ENCODE measurements at regions not wholly inside any gene's neighbourhood (a gene's known extent, or its start where the extent isn't known, plus 50 kb on each side); places are given as distances from the start of the nearest gene placed in this dataset.
A peak's percentile ranks its signal among the peaks of the same experiment; 100 is the strongest.

GRCh38 chr21:35206141-35207125, 157.3 kb upstream of the RUNX1 start:
- Histone ChIP-seq H3K4me3 (no peak overlapping the region), H3K36me3 (no peaks in the 10 kb centered on the region), H3K9me3 (no peaks in the 10 kb centered on the region), H3K4me1 (peaks cover 3 to 7% (median 6%) of the 10 kb centered on the region in 3 donors), H3K27ac (peak overlapping the region in 2 of 4 donors; percentile 47 to 50), H3K27me3 (no peaks in the 10 kb centered on the region)
- DNase-seq (peak in 5 of 6 donors; percentile 31 to 58 (median 38)), FAIRE-seq (no peak), ATAC-seq (peak; percentile 41 to 78 (median 62))
- intact Hi-C loops (cut with DNase I): no loop called here
- TF ChIP-seq, protein P1, sequence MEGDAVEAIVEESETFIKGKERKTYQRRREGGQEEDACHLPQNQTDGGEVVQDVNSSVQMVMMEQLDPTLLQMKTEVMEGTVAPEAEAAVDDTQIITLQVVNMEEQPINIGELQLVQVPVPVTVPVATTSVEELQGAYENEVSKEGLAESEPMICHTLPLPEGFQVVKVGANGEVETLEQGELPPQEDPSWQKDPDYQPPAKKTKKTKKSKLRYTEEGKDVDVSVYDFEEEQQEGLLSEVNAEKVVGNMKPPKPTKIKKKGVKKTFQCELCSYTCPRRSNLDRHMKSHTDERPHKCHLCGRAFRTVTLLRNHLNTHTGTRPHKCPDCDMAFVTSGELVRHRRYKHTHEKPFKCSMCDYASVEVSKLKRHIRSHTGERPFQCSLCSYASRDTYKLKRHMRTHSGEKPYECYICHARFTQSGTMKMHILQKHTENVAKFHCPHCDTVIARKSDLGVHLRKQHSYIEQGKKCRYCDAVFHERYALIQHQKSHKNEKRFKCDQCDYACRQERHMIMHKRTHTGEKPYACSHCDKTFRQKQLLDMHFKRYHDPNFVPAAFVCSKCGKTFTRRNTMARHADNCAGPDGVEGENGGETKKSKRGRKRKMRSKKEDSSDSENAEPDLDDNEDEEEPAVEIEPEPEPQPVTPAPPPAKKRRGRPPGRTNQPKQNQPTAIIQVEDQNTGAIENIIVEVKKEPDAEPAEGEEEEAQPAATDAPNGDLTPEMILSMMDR (IDR thresholded peaks at IDR 0.05): no peak
- 66 to 67% methylated on average over 11 of the region's 11 CpGs for WGBS, 2 donors

- Histone ChIP-seq H3K9me3 (no peaks in the 10 kb centered on the region), H3K4me3 (peak overlapping the region in 1 of 4 donors; percentile 27), H3K4me1 (peaks cover 3 to 7% (median 6%) of the 10 kb centered on the region in 3 donors), H3K27me3 (no peaks in the 10 kb centered on the region), H3K36me3 (no peaks in the 10 kb centered on the region), H3K27ac (peak overlapping the region in 3 of 4 donors; percentile 16 to 29 (median 21))
- DNase-seq: peak; percentile 73 to 86 (median 76)
- WGBS, 2 donors: 39 to 56% methylated on average over 19 of the region's 19 CpGs
- intact Hi-C loops (cut with DNase I): no loop called here
- ATAC-seq: peak; percentile 89 to 95 (median 92)
- no peak for FAIRE-seq
- TF ChIP-seq, protein P1 (IDR thresholded peaks at IDR 0.05): no peak
These were observed 155.9 kb upstream of the RUNX1 start for GRCh38 chr21:35204850-35205541.

DNA sequence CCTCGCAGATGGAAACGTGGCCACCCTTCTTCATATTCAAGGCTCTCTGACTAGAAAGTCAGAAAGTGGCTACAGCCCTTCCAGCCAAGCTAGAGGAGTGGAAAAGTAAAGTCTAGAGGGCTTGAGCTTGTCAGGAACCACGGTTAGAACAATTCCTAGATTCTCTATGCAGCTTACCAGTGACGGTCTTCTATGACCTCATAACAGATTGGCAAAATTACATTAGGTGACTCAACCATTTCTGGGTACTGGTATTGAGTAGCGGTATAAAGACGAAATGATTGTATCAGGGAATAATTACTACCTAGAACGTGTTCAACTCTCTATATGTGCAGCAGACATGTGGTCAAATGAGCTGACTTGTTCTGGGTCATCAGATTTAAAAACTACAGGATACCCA, 155.0 kb upstream of the RUNX1 start:
- DNase-seq (no peak), FAIRE-seq (no peak), ATAC-seq (no peak)
- 76 to 79% methylated on average over 7 of the region's 7 CpGs for WGBS, 2 donors
- intact Hi-C loops (cut with DNase I): no loop called here
- Histone ChIP-seq H3K36me3 (no peaks in the 10 kb centered on the region), H3K9me3 (no peaks in the 10 kb centered on the region), H3K27me3 (no peaks in the 10 kb centered on the region), H3K4me3 (no peak overlapping the region), H3K27ac (peak overlapping the region in 2 of 4 donors; percentile 7 to 25), H3K4me1 (peaks cover 3 to 7% (median 6%) of the 10 kb centered on the region in 3 donors)
- TF ChIP-seq, protein P1 (IDR thresholded peaks at IDR 0.05): no peak

DNA sequence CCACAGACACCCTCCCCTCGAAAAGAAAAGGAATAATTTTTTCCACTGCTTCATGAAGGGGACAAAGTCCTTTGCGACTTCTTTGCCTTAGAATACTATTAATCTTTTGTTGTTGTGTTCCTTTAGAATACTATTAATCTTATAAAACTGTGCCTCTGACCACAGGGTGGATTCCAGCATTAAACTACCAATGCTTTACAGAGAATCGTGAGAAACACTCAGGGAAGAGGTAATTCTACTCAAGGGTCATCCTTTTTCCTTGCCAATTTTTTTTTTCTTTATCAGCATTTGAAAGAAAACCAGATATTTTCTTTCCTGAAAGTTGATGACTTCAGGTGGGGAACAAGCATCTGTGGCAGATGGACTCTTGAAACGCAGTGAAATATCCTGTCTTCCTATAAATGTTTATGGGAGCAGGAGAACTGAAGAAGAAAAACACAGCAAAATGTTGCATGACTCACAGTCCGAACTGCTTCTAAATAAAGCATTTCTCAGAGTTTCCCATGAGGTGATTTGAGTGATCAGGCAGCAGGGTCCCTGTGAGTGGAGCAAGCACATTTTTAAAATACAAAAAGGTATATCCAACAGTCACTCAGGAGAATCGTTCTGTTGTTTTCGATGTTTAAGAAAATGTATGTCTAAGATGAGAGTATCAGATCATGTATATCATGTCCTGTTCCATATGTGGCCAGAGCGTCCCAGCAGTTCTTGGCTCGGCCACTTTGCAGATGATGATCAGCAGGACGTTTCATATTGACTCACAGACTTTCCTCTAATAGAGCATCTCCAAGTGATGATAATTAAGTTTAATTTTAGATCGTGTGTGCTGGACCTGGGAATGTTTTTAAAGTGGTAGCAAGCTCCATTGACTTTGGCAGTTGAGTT, 154.2 kb upstream of the RUNX1 start:
- FAIRE-seq (no peak), ATAC-seq (no peak), DNase-seq (no peak)
- Histone ChIP-seq H3K27ac (peak overlapping the region in 2 of 4 donors; percentile 6 to 25), H3K4me3 (no peak overlapping the region), H3K27me3 (no peaks in the 10 kb centered on the region), H3K36me3 (no peaks in the 10 kb centered on the region), H3K4me1 (peaks cover 3 to 7% (median 6%) of the 10 kb centered on the region in 3 donors), H3K9me3 (no peaks in the 10 kb centered on the region)
- intact Hi-C loops (cut with DNase I): no loop called here
- TF ChIP-seq, protein P1 (IDR thresholded peaks at IDR 0.05): no peak
- 49 to 57% methylated on average over 11 of the region's 11 CpGs for WGBS, 2 donors

Data from pancreas (tissue), 10 donors.